ENCODE measurements at regions not wholly inside any gene's neighbourhood (a gene's known extent, or its start where the extent isn't known, plus 50 kb on each side); places are given as distances from the start of the nearest gene placed in this dataset.
"Not testable (repeated sequence)": the region's sequence is repeated elsewhere in the genome, so short reads cannot be mapped to it uniquely, and the experiment has no call there.

- not testable (repeated sequence) for DNase-seq (ENCODE audit: low spot score); ATAC-seq
These were observed 83.7 kb upstream of the ZNF519 start for GRCh38 chr18:14215952-14216351.

GRCh38 chr18:14203424-14203823 lies 71.2 kb upstream of the ZNF519 start:
- not testable (repeated sequence) for ATAC-seq; DNase-seq (ENCODE audit: low spot score)

GRCh38 chr18:14190776-14191442 lies 58.7 kb upstream of the ZNF519 start:
- ATAC-seq; DNase-seq (ENCODE audit: low spot score): not testable (repeated sequence)

- ATAC-seq (no peak), DNase-seq (ENCODE audit: low spot score) (no peak)
These were observed 57.6 kb upstream of the ZNF519 start for GRCh38 chr18:14189858-14190257.

- DNase-seq (ENCODE audit: low spot score); ATAC-seq: not testable (repeated sequence)
These were observed 56.6 kb upstream of the ZNF519 start for GRCh38 chr18:14188751-14189406.
